ENCODE measurements at regions not wholly inside any gene's neighbourhood (a gene's known extent, or its start where the extent isn't known, plus 50 kb on each side); places are given as distances from the start of the nearest gene placed in this dataset.

- TF ChIP-seq CTCF (IDR thresholded peaks at IDR 0.05; ENCODE audit: low read depth, low read length), result no peak
- no peak for TF ChIP-seq EZH2phosphoT487 (IDR thresholded peaks at IDR 0.05; ENCODE audit: low read depth)
Measured at GRCh38 chr13:99777873-99778272, 193.7 kb downstream of the ZIC5 start.
